ENCODE measurements at regions not wholly inside any gene's neighbourhood (a gene's known extent, or its start where the extent isn't known, plus 50 kb on each side); places are given as distances from the start of the nearest gene placed in this dataset.

GRCh38 chr12:73308079-73308478 lies 1035.9 kb downstream of the TRHDE start:
- in situ Hi-C loops (cut with HindIII; ENCODE audit: low sequenced_read_pairs) = no loop called here
- H3K4me3 ChIP-seq (ENCODE audit: low read depth, low read length) = no peak overlapping the region
- no peak for DNase-seq (ENCODE audit: low read depth)
- no peak for TF ChIP-seq CTCF (IDR thresholded peaks at IDR 0.05; ENCODE audit: low read depth, low read length, missing control alignments)

- in situ Hi-C loops (cut with HindIII; ENCODE audit: low sequenced_read_pairs) = no loop called here
- TF ChIP-seq CTCF (IDR thresholded peaks at IDR 0.05; ENCODE audit: low read depth, low read length, missing control alignments) = no peak
- DNase-seq (ENCODE audit: low read depth) = no peak
- no peak overlapping the region for H3K4me3 ChIP-seq (ENCODE audit: low read depth, low read length)
These were observed 1036.6 kb downstream of the TRHDE start for GRCh38 chr12:73308747-73309146.

GRCh38 chr12:73321319-73321718 lies 1049.1 kb downstream of the TRHDE start:
- in situ Hi-C loops (cut with HindIII; ENCODE audit: low sequenced_read_pairs) = no loop called here
- TF ChIP-seq CTCF (IDR thresholded peaks at IDR 0.05; ENCODE audit: low read depth, low read length, missing control alignments) = no peak
- no peak overlapping the region for H3K4me3 ChIP-seq (ENCODE audit: low read depth, low read length)
- DNase-seq (ENCODE audit: low read depth) = no peak

- in situ Hi-C loops (cut with HindIII; ENCODE audit: low sequenced_read_pairs) = no loop called here
- no peak for TF ChIP-seq CTCF (IDR thresholded peaks at IDR 0.05; ENCODE audit: low read depth, low read length, missing control alignments)
These were observed 1049.6 kb downstream of the TRHDE start for GRCh38 chr12:73321776-73322175.

GRCh38 chr12:73330584-73331351 lies 1058.6 kb downstream of the TRHDE start:
- TF ChIP-seq CTCF (IDR thresholded peaks at IDR 0.05; ENCODE audit: low read depth, low read length, missing control alignments) = no peak
- H3K4me3 ChIP-seq (ENCODE audit: low read depth, low read length) = no peak overlapping the region
- in situ Hi-C loops (cut with HindIII; ENCODE audit: low sequenced_read_pairs) = no loop called here
- no peak for DNase-seq (ENCODE audit: low read depth)

More at GRCh38 chr12:73321776-73322175, 1049.6 kb downstream of the TRHDE start:
- DNase-seq (ENCODE audit: low read depth) = no peak
- no peak overlapping the region for H3K4me3 ChIP-seq (ENCODE audit: low read depth, low read length)

GRCh38 chr12:73341559-73342247 lies 1069.5 kb downstream of the TRHDE start:
- in situ Hi-C loops (cut with HindIII; ENCODE audit: low sequenced_read_pairs) = no loop called here
- TF ChIP-seq CTCF (IDR thresholded peaks at IDR 0.05; ENCODE audit: low read depth, low read length, missing control alignments) = no peak
- H3K4me3 ChIP-seq (ENCODE audit: low read depth, low read length) = no peak overlapping the region
- no peak for DNase-seq (ENCODE audit: low read depth)
